HAP-1 (cell line): ENCODE measurements at regions not wholly inside any gene's neighbourhood (a gene's known extent, or its start where the extent isn't known, plus 50 kb on each side); places are given as distances from the start of the nearest gene placed in this dataset.
"Not testable (repeated sequence)": the region's sequence is repeated elsewhere in the genome, so short reads cannot be mapped to it uniquely, and the experiment has no call there.

Source experiments
- DNase-seq, 2 experiments: peaks; one replicate each; pipeline ENCODE4 v3.0.0-alpha.2; 2016 to 2020; ENCODE audit warnings: low spot score in 2 of 2
- H3K27me3 ChIP-seq: fragments of 250-450 bp; sonication (Bioruptor Pico); 2 replicates; pipeline ENCODE4 v1.5.1; 2020; ENCODE audit warnings: low read depth, mild to moderate bottlenecking, moderate library complexity
- H3K36me3 ChIP-seq: fragments of 250-450 bp; sonication (Bioruptor Pico); replicated peaks from 2 replicates; pipeline ENCODE4 v1.5.1; 2020; ENCODE audit warnings: mild to moderate bottlenecking
- H3K4me1 ChIP-seq: fragments of 250-450 bp; sonication (Bioruptor Pico); 2 replicates; pipeline ENCODE4 v1.5.1; 2020; ENCODE audit warnings: mild to moderate bottlenecking
- H3K4me3 ChIP-seq: fragments of 250-450 bp; sonication (Bioruptor Pico); 2 replicates; pipeline ENCODE4 v1.5.1; 2020; ENCODE audit warnings: mild to moderate bottlenecking, moderate library complexity
- H3K9me3 ChIP-seq: fragments of 250-450 bp; sonication (Bioruptor Pico); 2 replicates; pipeline ENCODE4 v1.5.1; 2020; ENCODE audit warnings: mild to moderate bottlenecking, moderate library complexity
- in situ Hi-C: fragments of 300-500 bp; cut with MboI; formaldehyde crosslinking; loops from 3 replicates; pipeline ENCODE4 v1.14.3; 2020; ENCODE audit warnings: low sequenced_read_pairs, inconsistent platforms, mixed read lengths

DNA sequence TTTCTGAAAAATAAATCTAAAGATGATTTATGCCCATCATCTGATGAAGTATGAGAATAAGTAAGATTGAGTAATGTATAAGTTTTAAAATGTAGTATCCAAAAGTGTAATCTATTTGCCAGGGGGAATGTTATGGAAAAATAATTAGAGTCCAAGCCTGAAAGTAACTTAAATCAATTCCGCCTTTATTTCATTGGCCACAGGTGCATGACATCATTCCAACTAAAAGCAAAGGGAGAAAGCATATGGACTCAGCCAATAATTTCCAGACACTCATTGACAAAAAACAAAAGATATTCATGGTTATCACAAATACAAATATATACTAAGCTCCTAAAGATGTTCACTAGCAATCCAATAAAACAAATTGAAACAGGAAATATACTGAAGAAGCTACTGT, 752.6 kb upstream of the TMEFF2 start:
- no peak for DNase-seq
- in situ Hi-C loops = no loop called here
- Histone ChIP-seq H3K36me3 (no peaks in the 10 kb centered on the region), H3K27me3 (no peaks in the 10 kb centered on the region), H3K9me3 (0 out of 2 replicates have a peak, but pooled peaks cover 2% of the 10 kb centered on the region), H3K4me3 (no peak overlapping the region), H3K4me1 (no peaks in the 10 kb centered on the region)

DNA sequence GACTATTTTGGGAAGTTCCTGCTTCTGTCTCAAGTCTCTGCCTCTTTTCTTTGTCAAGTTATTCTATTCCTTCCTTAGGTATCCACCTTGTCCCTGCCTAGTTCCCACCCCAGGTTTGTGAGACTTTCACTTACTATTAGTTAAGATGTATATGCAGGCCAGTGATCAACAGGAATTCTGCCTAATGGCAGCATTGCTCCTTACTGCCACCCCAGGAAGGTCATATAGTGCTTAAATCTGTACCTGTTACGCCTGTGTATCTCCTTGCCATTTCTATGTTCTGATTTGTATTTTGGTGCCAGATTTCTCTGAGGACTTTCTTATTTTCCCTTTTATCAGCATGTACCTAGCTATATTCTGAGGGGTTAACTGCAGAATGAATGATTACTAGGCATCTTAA, 746.0 kb upstream of the TMEFF2 start:
- Histone ChIP-seq H3K36me3 (no peaks in the 10 kb centered on the region), H3K9me3 (0 out of 2 replicates have a peak, but pooled peaks cover 2% of the 10 kb centered on the region), H3K4me3 (no peak overlapping the region), H3K4me1 (no peaks in the 10 kb centered on the region), H3K27me3 (no peaks in the 10 kb centered on the region)
- no peak for DNase-seq
- in situ Hi-C loops = no loop called here

DNA sequence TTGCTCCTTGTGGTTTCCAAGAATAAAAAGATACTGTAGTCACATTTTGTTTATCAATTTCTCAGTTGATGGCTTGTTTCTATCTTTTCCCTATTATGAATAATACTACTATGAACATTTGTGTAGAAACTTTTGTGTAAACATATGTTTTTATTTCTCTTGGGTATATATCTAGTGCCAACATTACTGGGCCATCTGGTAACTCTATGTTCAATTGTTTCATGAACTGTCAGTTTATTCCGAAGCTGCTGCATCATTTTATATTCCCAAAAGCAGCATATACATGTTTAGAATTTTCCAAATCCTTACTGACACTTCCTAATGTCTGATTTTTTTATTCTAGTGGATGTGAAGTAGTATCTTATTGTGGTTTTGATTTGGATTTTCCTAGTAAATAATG, 737.6 kb upstream of the TMEFF2 start:
- DNase-seq = no peak
- no peak overlapping the region for H3K4me3 ChIP-seq
- in situ Hi-C loops = no loop called here

DNA sequence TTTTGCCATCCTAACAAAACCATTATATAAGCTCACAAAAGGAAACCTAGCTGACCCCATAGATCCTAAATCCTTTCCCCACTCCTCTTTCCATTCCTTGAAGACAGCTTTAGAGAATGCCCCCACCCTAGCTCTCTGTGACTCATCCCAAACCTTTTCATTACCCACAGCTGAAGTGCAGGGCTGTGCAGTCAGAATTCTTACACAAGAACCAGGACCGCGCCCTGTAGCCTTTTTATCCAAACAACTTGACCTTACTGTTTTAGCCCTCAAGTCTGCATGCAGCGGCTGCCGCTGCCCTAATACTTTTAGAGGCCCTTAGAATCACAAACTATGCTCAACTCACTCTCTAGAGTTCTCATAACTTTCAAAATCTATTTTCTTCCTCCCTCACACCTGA, 726.9 kb upstream of the TMEFF2 start:
- in situ Hi-C loops, H3K9me3 ChIP-seq, H3K27me3 ChIP-seq, H3K36me3 ChIP-seq, H3K4me3 ChIP-seq, DNase-seq, H3K4me1 ChIP-seq: not testable (repeated sequence)

More for the DNA sequence above, 737.6 kb upstream of the TMEFF2 start:
- H3K36me3 ChIP-seq = no peaks in the 10 kb centered on the region
- no peaks in the 10 kb centered on the region for H3K9me3 ChIP-seq
- no peaks in the 10 kb centered on the region for H3K27me3 ChIP-seq
- no peaks in the 10 kb centered on the region for H3K4me1 ChIP-seq

DNA sequence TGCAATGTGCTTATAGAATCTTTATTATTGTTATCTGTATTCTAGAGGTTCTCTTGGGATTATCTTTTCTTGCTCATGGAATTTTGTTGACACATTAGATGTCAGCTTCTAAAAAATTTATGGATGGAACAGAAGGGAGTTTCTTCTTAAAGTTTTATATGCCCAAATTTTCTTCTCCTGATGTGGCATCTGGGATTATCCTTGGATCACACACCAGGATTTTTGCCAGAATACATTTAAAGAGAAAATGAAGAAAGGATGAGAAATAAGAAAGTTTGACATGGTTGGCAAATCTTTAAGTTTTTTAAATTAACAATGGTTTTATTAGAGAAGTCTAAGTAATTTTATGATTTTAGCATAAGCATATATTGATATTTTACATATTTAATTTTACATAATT, 706.7 kb upstream of the TMEFF2 start:
- no peaks in the 10 kb centered on the region for H3K27me3 ChIP-seq
- peaks cover 3% of the 10 kb centered on the region for H3K4me1 ChIP-seq
- no peak overlapping the region for H3K4me3 ChIP-seq
- in situ Hi-C loops = no loop called here
- DNase-seq = no peak
- H3K36me3 ChIP-seq = no peaks in the 10 kb centered on the region
- no peaks in the 10 kb centered on the region for H3K9me3 ChIP-seq

DNA sequence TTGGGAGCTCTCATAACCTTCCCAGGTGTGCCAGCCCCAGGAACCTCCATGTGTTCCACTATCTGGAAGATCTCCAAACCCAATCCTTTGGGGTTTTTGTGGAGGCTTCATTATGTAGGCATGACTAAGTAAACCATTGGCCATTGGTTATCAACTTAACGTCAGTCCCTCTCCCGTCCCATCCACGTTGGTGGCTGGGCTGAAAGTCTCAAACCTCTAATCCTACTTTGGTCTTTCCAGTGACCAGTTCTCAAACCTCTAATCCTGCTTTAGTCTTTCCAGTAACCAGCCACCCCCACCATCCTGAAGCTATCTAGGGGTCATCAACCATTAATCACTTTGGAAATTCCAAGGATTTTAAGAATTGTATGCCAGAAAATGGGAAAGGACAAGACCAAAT, 704.7 kb upstream of the TMEFF2 start:
- H3K4me3 ChIP-seq = no peak overlapping the region
- H3K4me1 ChIP-seq = peaks cover 3% of the 10 kb centered on the region
- in situ Hi-C loops = no loop called here
- H3K9me3 ChIP-seq = no peaks in the 10 kb centered on the region
- no peaks in the 10 kb centered on the region for H3K27me3 ChIP-seq
- H3K36me3 ChIP-seq = no peaks in the 10 kb centered on the region
- no peak for DNase-seq

DNA sequence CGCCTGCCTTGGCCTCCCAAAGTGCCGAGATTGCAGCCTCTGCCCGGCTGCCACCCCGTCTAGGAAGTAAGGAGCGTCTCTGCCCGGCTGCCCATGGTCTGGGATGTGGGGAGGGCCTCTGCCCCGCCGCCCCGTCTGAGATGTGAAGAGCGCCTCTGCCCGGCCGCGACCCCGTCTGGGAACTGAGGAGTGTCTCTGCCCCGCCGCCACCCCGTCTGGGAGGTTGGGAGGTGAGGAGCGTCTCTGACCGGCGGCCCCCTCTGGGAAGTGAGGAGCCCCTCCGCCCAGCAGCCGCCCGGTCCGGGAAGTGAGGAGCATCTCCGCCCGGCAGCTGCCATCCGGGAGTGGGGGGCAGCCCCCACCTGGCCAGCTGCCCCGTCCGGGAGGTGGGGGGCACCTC, 699.2 kb upstream of the TMEFF2 start:
- H3K9me3 ChIP-seq, H3K4me3 ChIP-seq, DNase-seq, in situ Hi-C loops, H3K36me3 ChIP-seq, H3K27me3 ChIP-seq, H3K4me1 ChIP-seq: not testable (repeated sequence)

DNA sequence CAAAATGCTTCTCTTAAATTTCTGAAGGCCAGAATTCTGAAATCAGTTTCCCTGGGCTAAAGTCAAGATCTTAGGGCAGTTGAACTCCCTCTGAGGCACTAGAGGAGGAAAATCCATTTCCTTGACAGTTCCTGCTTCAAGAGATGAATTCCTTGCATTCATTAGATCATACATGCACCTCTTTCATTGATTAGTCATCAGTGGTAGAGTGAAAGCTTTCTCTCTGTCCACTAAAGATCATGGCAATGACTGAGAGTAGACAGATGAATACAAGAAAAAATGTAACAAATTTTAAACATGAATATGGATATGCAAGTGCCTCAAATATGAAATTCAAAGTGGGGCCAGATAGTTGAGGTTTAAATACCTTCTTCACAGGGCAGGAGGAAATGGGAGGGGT, 693.4 kb upstream of the TMEFF2 start:
- peaks cover 2% of the 10 kb centered on the region; the same call in 1 of the 2 replicates for H3K4me1 ChIP-seq
- DNase-seq = no peak
- no peaks in the 10 kb centered on the region for H3K27me3 ChIP-seq
- in situ Hi-C loops = no loop called here
- H3K4me3 ChIP-seq = no peak overlapping the region
- H3K36me3 ChIP-seq = no peaks in the 10 kb centered on the region
- no peaks in the 10 kb centered on the region for H3K9me3 ChIP-seq

DNA sequence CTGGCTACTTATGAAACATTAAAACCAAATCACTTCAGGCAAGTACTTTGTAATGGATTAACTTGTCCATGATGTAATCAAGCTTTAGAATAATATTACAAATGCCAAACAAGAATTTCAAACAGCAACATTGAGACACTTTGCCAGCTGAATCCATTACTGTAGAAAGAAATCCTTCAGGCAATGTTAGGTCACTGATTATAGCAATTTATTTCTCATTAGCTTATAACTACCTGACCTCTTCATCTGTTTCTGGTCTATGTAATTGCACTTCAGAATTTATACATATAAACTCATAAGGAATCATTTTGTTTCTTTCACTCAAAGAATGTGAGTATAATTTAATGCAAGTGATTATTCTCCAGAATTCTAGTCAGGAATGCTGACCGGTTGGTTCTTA, 692.6 kb upstream of the TMEFF2 start:
- no peaks in the 10 kb centered on the region for H3K27me3 ChIP-seq
- DNase-seq = no peak
- no peaks in the 10 kb centered on the region for H3K9me3 ChIP-seq
- no peak overlapping the region for H3K4me3 ChIP-seq
- no peaks in the 10 kb centered on the region for H3K36me3 ChIP-seq
- peaks cover 2% of the 10 kb centered on the region; the same call in 1 of the 2 replicates for H3K4me1 ChIP-seq
- in situ Hi-C loops = no loop called here

DNA sequence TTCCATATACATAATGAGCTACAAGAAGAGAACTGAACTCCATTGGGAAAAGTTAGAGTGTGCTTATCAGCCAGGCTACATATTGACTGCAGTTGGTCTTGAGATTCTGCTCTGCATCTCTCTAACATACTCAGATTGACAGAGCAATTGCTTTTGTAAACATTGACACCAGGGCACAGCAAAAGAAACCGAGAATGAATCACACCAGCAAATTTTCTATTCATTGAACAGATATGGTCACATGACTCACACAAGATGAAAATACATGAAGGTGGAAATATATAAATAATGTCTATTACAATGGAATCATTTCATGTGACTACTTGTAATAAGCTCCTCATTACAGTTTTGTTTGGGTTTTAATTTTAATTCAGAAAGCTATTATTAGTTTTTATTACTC, 691.9 kb upstream of the TMEFF2 start:
- in situ Hi-C loops = no loop called here
- no peaks in the 10 kb centered on the region for H3K27me3 ChIP-seq
- H3K36me3 ChIP-seq = no peaks in the 10 kb centered on the region
- no peak overlapping the region for H3K4me3 ChIP-seq
- no peak for DNase-seq
- H3K4me1 ChIP-seq = peaks cover 2% of the 10 kb centered on the region; the same call in 1 of the 2 replicates
- H3K9me3 ChIP-seq = no peaks in the 10 kb centered on the region

DNA sequence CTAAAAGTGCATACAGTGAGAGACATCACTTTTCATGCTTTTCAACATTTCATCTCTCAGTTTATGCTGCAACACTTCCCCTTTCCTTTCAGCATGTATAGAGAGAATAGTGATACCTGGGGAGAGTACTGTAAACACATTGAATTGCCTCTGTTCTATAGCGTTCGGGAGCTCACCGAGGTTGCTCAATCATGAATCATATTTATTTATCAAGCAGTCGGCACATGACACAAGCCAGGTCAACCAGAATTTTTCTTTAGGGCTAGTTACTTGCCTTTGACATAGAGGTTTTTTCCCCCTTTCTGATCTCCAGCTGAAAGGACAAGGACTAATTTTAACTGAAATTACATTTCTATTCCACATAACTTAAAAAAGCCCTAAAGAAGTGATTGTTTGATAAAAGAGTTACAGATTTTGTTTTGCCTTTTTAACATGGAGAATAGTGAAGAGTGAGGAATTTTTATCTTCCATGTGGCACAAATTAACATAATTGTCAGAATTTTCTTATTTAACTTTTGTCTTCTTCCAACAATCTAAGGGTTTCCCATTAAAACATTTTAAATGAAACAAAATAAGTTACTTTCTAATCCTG, 690.9 kb upstream of the TMEFF2 start:
- Histone ChIP-seq H3K4me3 (no peak overlapping the region), H3K4me1 (no peaks in the 10 kb centered on the region), H3K36me3 (no peaks in the 10 kb centered on the region), H3K9me3 (no peaks in the 10 kb centered on the region), H3K27me3 (no peaks in the 10 kb centered on the region)
- in situ Hi-C loops = no loop called here
- no peak for DNase-seq

DNA sequence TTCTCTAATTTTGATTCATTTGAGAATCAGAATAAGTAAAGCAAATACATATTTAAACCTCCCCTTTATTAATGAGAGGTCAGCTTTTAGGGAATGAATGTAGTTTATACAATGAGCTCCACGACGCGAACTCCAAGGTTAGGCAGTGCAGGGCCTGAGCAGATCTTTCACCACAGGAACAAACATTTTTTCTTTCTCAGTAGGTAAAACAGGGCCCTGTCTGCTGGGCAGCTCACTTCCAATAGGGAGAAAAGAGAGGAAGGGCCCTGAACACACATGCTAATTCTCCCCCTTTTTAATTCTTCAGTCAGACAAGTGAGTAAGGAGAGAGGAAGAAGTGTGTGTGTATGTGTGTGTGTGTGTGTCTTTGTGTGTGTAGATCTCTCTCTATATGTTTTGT, 682.4 kb upstream of the TMEFF2 start:
- Histone ChIP-seq H3K4me1 (no peaks in the 10 kb centered on the region), H3K9me3 (no peaks in the 10 kb centered on the region), H3K36me3 (no peaks in the 10 kb centered on the region), H3K4me3 (no peak overlapping the region), H3K27me3 (no peaks in the 10 kb centered on the region)
- no peak for DNase-seq
- in situ Hi-C loops = no loop called here

DNA sequence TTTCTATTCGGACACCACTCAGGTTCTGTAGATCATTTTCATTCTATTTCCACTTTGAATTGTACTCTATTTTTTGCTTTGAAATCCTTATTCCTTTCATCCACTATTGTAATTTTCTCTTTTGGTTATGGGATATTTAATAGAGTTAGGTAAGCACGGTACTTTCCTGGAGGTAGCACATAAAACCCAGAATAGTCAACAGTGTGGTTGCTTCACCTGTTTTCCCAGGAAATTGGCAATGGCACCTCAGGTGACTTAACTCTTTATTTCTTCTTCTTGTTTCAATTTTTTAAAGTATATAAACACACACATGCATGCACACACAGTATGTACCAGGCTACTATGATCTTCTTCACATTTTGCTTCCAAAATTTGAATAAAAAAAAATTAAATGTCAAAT, 682.0 kb upstream of the TMEFF2 start:
- Histone ChIP-seq H3K27me3 (no peaks in the 10 kb centered on the region), H3K4me3 (no peak overlapping the region), H3K36me3 (no peaks in the 10 kb centered on the region), H3K4me1 (no peaks in the 10 kb centered on the region), H3K9me3 (no peaks in the 10 kb centered on the region)
- in situ Hi-C loops = no loop called here
- no peak for DNase-seq

DNA sequence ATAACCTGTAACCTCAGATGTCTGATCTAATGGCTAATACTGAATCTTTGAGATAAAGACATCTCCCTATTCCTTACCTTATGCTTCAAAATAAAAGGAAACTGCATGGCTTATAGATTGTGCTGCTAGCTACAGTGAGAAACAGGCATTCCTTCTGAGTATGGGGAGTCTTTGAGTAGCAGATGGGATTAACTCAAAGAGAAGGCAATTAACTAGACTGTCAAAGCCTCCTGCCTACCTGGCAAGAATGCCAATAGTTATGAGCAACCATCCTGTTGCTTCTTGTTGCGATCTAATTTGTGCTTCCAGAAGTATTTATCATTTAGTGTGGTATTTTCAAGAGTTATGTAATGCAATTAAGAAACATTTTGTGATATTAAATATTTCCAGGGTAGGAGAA, 660.0 kb upstream of the TMEFF2 start:
- Histone ChIP-seq H3K4me1 (no peaks in the 10 kb centered on the region), H3K36me3 (no peaks in the 10 kb centered on the region), H3K4me3 (no peak overlapping the region), H3K9me3 (no peaks in the 10 kb centered on the region), H3K27me3 (no peaks in the 10 kb centered on the region)
- no peak for DNase-seq
- in situ Hi-C loops = no loop called here

DNA sequence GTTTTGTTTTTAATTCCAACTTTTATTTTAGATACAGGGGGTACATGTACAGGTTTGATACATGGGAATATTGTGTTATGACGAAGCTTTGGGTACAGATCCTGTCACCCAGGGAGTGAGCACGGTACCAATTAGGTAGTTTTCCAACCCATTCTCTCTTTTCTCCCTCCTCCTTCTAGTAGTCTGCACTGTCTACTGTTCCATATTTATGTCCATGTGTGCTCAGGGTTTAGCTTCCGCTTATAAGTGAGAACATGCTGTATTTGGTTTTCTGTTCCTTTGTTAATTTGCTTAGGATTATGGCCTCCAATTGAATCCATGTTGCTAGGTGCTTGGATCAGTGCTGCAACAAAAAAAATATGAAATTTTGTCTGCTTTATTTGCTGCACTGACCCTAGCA, 659.3 kb upstream of the TMEFF2 start:
- Histone ChIP-seq H3K4me1 (no peaks in the 10 kb centered on the region), H3K4me3 (no peak overlapping the region), H3K36me3 (no peaks in the 10 kb centered on the region), H3K27me3 (no peaks in the 10 kb centered on the region), H3K9me3 (no peaks in the 10 kb centered on the region)
- no peak for DNase-seq
- in situ Hi-C loops = no loop called here
